H9 (cell line): ENCODE measurements at regions not wholly inside any gene's neighbourhood (a gene's known extent, or its start where the extent isn't known, plus 50 kb on each side); places are given as distances from the start of the nearest gene placed in this dataset.

Experiments used
- DNase-seq: peaks from one replicate; pipeline ENCODE4 v3.0.0-alpha.2; 2017
- H2AFZ ChIP-seq: one replicate; pipeline ENCODE4 v1.6.1; 2013; ENCODE audit warnings: mild to moderate bottlenecking, low read length, control low read depth, moderate library complexity
- H2AK5ac ChIP-seq: 2 replicates; pipeline ENCODE4 v1.6.1; 2013; ENCODE audit warnings: low read length, control low read depth, mixed read lengths; ENCODE audit not compliant: insufficient read length
- H2BK120ac ChIP-seq: one replicate; pipeline ENCODE4 v1.6.1; 2013; ENCODE audit warnings: low read depth, mild to moderate bottlenecking, low read length, control low read depth, inconsistent platforms; ENCODE audit not compliant: poor library complexity, severe bottlenecking
- H2BK12ac ChIP-seq: 2 replicates; pipeline ENCODE4 v1.6.1; 2013; ENCODE audit warnings: low read length, control low read depth, mixed read lengths, low read depth; ENCODE audit not compliant: insufficient read length
- H2BK15ac ChIP-seq: 2 replicates; pipeline ENCODE4 v1.6.1; 2013; ENCODE audit warnings: low read depth, low read length, control low read depth
- H2BK20ac ChIP-seq: one replicate; pipeline ENCODE4 v1.6.1; 2013; ENCODE audit warnings: low read depth, mild to moderate bottlenecking, low read length, control low read depth, inconsistent platforms; ENCODE audit not compliant: poor library complexity, severe bottlenecking
- H2BK5ac ChIP-seq: 2 replicates; pipeline ENCODE4 v1.6.1; 2013; ENCODE audit warnings: low read length, control low read depth, mixed read lengths; ENCODE audit not compliant: insufficient read length
- H3K14ac ChIP-seq: 2 replicates; pipeline ENCODE4 v1.6.1; 2013; ENCODE audit warnings: low read length, control low read depth; ENCODE audit not compliant: insufficient read depth
- H3K18ac ChIP-seq: 2 replicates; pipeline ENCODE4 v1.6.1; 2013; ENCODE audit warnings: low read depth, mild to moderate bottlenecking, mixed read lengths, low read length, control low read depth; ENCODE audit not compliant: insufficient read length
- H3K23ac ChIP-seq: 2 replicates; pipeline ENCODE4 v1.6.1; 2013; ENCODE audit warnings: low read length, control low read depth, mixed read lengths, low read depth; ENCODE audit not compliant: insufficient read length
- H3K23me2 ChIP-seq: 2 replicates; pipeline ENCODE4 v1.6.1; 2013; ENCODE audit warnings: low read depth, mild to moderate bottlenecking, mixed read lengths, low read length, control low read depth; ENCODE audit not compliant: insufficient read length, poor library complexity, severe bottlenecking
- H3K27ac ChIP-seq: 2 replicates; pipeline ENCODE4 v1.5.1; 2013; ENCODE audit warnings: low read length, control low read depth, mixed read lengths, low read depth; ENCODE audit not compliant: insufficient read length
- H3K27me3 ChIP-seq: 2 replicates; pipeline ENCODE4 v1.6.1; 2013; ENCODE audit warnings: low read length, control low read depth, inconsistent platforms; ENCODE audit not compliant: insufficient read depth
- H3K4ac ChIP-seq: 2 replicates; pipeline ENCODE4 v1.6.1; 2013; ENCODE audit warnings: low read depth, mild to moderate bottlenecking, control low read depth, inconsistent platforms, low read length, moderate library complexity
- H3K4me1 ChIP-seq: 2 replicates; pipeline ENCODE4 v1.6.1; 2013; ENCODE audit warnings: low read length, control low read depth, inconsistent platforms; ENCODE audit not compliant: insufficient read depth
- H3K4me2 ChIP-seq: 2 replicates; pipeline ENCODE4 v1.6.1; 2013; ENCODE audit warnings: low read length, control low read depth, mixed read lengths; ENCODE audit not compliant: insufficient read length, insufficient read depth
- H3K56ac ChIP-seq: 2 replicates; pipeline ENCODE4 v1.6.1; 2013; ENCODE audit warnings: low read depth, mild to moderate bottlenecking, mixed read lengths, low read length, control low read depth; ENCODE audit not compliant: insufficient read length
- H3K79me1 ChIP-seq: 2 replicates; pipeline ENCODE4 v1.6.1; 2013; ENCODE audit warnings: low read depth, mild to moderate bottlenecking, moderate library complexity, low read length, control low read depth, inconsistent platforms; ENCODE audit not compliant: insufficient read depth, poor library complexity, severe bottlenecking
- H3K79me2 ChIP-seq: 2 replicates; pipeline ENCODE4 v1.6.1; 2013; ENCODE audit warnings: low read length, control low read depth, inconsistent platforms; ENCODE audit not compliant: insufficient read depth
- H3K9ac ChIP-seq: 2 replicates; pipeline ENCODE4 v1.6.1; 2013; ENCODE audit warnings: low read length, control low read depth, mixed read lengths; ENCODE audit not compliant: insufficient read length; ENCODE audit errors: extremely low read depth
- H3K9me3 ChIP-seq: one replicate; pipeline ENCODE4 v1.6.1; 2013; ENCODE audit warnings: low read depth, low read length, inconsistent platforms; ENCODE audit not compliant: control insufficient read depth
- H3T11ph ChIP-seq: one replicate; pipeline ENCODE4 v1.6.1; 2013; ENCODE audit warnings: mild to moderate bottlenecking, low read length, control low read depth, inconsistent platforms
- H4K20me1 ChIP-seq: one replicate; pipeline ENCODE4 v1.6.1; 2013; ENCODE audit not compliant: control insufficient read depth, insufficient read length, insufficient read depth
- H4K5ac ChIP-seq: 2 replicates; pipeline ENCODE4 v1.6.1; 2013; ENCODE audit warnings: low read depth, mild to moderate bottlenecking, mixed read lengths, low read length, control low read depth; ENCODE audit not compliant: insufficient read length
- H4K8ac ChIP-seq: replicated peaks from 2 replicates; pipeline ENCODE4 v1.6.1; 2013; ENCODE audit warnings: low read length, control low read depth, mixed read lengths, low read depth; ENCODE audit not compliant: insufficient read length
- H4K91ac ChIP-seq: 2 replicates; pipeline ENCODE4 v1.6.1; 2013; ENCODE audit warnings: low read depth, mild to moderate bottlenecking, moderate library complexity, mixed read lengths, low read length, control low read depth; ENCODE audit not compliant: insufficient read length
- H3K27ac Mint-ChIP-seq, 3 experiments: 2 replicates in 2 of 3; 3 replicates in 1 of 3; pipeline ENCODE4 v1.8.0; 2020 to 2021; ENCODE audit warnings: mixed read lengths in 3 of 3, mild to moderate bottlenecking in 1 of 3, moderate library complexity in 1 of 3
- H3K27me3 Mint-ChIP-seq: 2 replicates; pipeline ENCODE4 v1.8.0; 2021; ENCODE audit warnings: low read depth, mild to moderate bottlenecking, moderate library complexity, mixed read lengths
- H3K36me3 Mint-ChIP-seq, 3 experiments: 2 replicates in 2 of 3; 3 replicates in 1 of 3; pipeline ENCODE4 v1.8.0; 2020 to 2021; ENCODE audit warnings: low read depth in 3 of 3, mixed read lengths in 3 of 3; ENCODE audit not compliant: insufficient read depth in 1 of 3
- H3K4me1 Mint-ChIP-seq, 2 experiments: 2 replicates each; pipeline ENCODE4 v1.8.0; 2020; ENCODE audit warnings: mixed read lengths in 2 of 2
- H3K4me3 Mint-ChIP-seq, 2 experiments: 2 replicates in 1 of 2; 3 replicates in 1 of 2; pipeline ENCODE4 v1.8.0; 2020 to 2021; ENCODE audit warnings: mild to moderate bottlenecking in 2 of 2, mixed read lengths in 2 of 2, moderate library complexity in 1 of 2
- H3K9me3 Mint-ChIP-seq, 2 experiments: 2 replicates in 1 of 2; 3 replicates in 1 of 2; pipeline ENCODE4 v1.8.0; 2020; ENCODE audit warnings: mild to moderate bottlenecking in 2 of 2, mixed read lengths in 2 of 2, moderate library complexity in 1 of 2
- WGBS: extraction: QIAGEN DNeasy Blood & Tissue Kit; methylation state at CpG from one replicate; pipeline ENCODE4 v1.1.7; 2013; ENCODE audit warnings: missing lambda C conversion rate, low lambda C conversion rate, mixed read lengths; ENCODE audit not compliant: insufficient read length; ENCODE audit errors: extremely low coverage; 5-methylcytosine and 5-hydroxymethylcytosine counted together
- TF ChIP-seq, protein P1 (sequence below): fragments of 200-600 bp; sonication (generic); conservative IDR thresholded peaks from 3 replicates; pipeline ENCODE4 v1.8.0; 2021; ENCODE audit warnings: antibody characterized with exemption, mild to moderate bottlenecking

DNA sequence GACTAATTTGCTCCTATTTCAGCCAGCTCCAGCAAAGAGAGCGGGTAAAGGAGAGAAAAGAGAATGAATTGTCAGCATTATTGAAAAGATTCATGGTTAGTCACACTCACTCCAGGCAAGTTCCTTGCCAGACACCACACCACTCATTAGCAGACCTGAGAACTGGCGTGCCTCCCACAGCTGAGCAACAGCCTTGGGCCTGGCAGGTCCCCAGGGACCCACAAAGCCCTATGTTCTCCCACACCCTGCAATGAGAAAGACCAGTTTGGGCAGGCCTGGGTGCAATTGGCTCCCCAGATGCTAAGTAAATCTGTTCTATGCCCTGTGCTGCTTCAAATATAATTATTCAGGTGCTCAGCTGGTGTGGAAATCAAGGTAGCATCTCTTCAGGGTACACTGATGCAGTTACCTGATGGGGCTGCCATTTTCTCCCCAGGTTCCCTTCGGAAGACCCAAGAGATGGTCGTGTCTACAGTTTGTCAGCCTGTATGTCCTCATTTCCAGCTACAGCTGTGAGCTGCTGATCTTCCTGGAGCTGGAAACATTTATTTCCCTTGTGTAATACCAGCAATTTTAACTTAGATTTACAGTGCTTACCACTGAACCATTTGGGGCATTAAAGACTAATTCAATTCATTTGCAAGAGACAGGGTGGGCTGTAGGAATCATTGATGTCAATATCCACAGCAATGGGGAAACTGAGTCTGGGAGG, 405.0 kb downstream of the COG6 start:
- Histone ChIP-seq H4K20me1 (no peaks in the 10 kb centered on the region), H3K56ac (no peak overlapping the region), H3K23ac (no peak overlapping the region), H3K9ac (no peak overlapping the region), H3K23me2 (no peaks in the 10 kb centered on the region), H3K27me3 (no peaks in the 10 kb centered on the region), H3K4me2 (no peak overlapping the region), H4K91ac (no peak overlapping the region), H3T11ph (no peak overlapping the region), H3K18ac (no peak overlapping the region), H3K79me2 (no peaks in the 10 kb centered on the region), H2BK120ac (no peak overlapping the region), H3K14ac (no peak overlapping the region; the same call in 1 of the 2 replicates), H3K4me1 (no peaks in the 10 kb centered on the region), H3K79me1 (no peaks in the 10 kb centered on the region), H4K8ac (no peak overlapping the region), H2BK15ac (no peak overlapping the region), H2AFZ (no peak overlapping the region), H3K27ac (no peak overlapping the region), H2BK5ac (no peak overlapping the region), H3K4ac (no peak overlapping the region), H3K9me3 (no peaks in the 10 kb centered on the region), H4K5ac (no peak overlapping the region), H2BK20ac (no peak overlapping the region), H2BK12ac (no peak overlapping the region), H2AK5ac (no peak overlapping the region)
- H3K27me3 Mint-ChIP-seq: no peaks in the 10 kb centered on the region
- no peak overlapping the region for H3K27ac Mint-ChIP-seq
- TF ChIP-seq, protein P1, sequence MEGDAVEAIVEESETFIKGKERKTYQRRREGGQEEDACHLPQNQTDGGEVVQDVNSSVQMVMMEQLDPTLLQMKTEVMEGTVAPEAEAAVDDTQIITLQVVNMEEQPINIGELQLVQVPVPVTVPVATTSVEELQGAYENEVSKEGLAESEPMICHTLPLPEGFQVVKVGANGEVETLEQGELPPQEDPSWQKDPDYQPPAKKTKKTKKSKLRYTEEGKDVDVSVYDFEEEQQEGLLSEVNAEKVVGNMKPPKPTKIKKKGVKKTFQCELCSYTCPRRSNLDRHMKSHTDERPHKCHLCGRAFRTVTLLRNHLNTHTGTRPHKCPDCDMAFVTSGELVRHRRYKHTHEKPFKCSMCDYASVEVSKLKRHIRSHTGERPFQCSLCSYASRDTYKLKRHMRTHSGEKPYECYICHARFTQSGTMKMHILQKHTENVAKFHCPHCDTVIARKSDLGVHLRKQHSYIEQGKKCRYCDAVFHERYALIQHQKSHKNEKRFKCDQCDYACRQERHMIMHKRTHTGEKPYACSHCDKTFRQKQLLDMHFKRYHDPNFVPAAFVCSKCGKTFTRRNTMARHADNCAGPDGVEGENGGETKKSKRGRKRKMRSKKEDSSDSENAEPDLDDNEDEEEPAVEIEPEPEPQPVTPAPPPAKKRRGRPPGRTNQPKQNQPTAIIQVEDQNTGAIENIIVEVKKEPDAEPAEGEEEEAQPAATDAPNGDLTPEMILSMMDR: no peak
- no peak for DNase-seq
- no peak overlapping the region for H3K4me3 Mint-ChIP-seq
- H3K4me1 Mint-ChIP-seq: peaks cover 9 to 13% of the 10 kb centered on the region in 2 experiments; a peak in 3 of 4 replicates
- no CpG with 5 or more reads among the region's 4 CpGs for WGBS
- H3K9me3 Mint-ChIP-seq: no peaks in the 10 kb centered on the region
- no peaks in the 10 kb centered on the region for H3K36me3 Mint-ChIP-seq
